Left forelimb (tissue), 1 donor: ENCODE measurements at regions not wholly inside any gene's neighbourhood (a gene's known extent, or its start where the extent isn't known, plus 50 kb on each side); places are given as distances from the start of the nearest gene placed in this dataset.

Source experiments
- DNase-seq: peaks from one replicate; pipeline ENCODE4 v3.0.0-alpha.2; 2018; ENCODE audit warnings: low spot score

DNA sequence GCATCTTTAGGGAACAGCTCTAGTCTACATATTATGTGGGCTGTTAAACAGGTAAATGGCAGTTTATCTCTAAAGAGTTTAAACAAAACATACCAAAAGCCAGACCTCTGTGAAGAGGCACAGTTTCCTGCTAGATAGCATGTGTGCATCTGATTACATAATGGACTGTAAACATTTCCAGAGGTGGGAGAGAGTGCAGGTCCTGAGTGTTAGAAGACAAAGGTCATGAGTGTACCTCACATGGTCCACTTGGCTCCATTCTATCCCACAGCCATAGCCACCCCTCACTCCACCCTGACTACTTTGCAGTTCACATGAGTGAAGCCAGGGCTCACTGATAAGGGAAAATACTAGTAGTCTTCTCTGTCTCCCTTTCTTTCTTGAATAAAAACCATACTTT lies 233.4 kb downstream of the MTX2 start:
- DNase-seq, result no peak

DNA sequence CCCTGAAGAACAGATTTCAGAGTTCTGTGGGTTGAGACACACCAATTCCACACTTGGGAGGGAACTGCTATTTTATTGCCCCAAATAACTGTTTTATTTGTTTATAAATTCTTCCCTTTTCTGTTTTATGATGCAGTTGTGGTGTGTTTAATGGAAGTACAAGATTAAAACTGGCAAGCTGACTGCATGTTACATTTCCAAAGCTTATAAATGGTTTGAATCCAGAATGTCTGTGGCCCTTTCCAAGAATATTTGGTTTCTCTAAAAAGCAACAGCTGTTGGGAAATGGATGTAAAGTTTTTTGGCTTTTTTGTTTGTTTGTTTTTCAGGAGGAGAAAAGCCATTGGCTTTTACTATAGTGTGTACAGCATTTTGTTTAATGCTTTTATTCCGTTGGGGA lies 234.5 kb downstream of the MTX2 start:
- DNase-seq, result no peak

DNA sequence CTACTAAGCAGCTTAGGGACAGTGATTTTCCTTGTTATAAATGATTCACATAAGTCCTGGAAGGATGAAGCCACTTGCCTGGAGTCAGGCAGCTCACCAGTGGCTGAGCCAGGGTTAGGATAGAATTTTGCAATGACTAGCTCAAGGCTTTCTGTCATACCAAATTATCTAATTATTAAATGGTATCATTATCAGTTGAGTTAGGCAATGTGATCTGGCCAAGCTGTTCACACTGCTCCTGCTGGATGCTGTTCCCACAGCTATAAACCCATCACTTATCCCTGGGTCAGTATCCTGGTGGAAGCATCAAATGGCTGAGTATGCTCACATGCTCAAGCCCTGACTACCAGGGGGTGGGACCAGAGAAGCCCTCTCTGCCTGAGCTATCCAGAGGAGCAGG lies 235.2 kb downstream of the MTX2 start:
- no peak for DNase-seq

DNA sequence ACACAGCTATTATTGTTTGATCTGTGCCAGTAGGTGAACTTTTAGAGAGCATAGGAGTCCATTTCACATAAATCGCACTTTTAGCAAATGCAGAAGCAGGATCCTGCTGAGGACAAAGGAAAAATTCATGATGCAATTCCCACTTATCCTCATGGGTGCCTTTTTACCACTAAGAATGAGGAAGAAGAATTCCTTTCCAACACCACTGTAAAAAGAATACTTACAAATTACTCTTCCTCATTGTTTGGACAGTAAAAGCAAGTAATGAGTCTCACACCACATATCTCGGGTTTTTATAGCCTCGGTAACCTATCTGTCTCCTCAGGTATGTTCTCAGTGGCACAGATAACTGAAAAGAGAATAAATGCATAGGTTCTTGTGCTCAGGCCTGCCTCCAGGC lies 238.5 kb downstream of the MTX2 start:
- no peak for DNase-seq

DNA sequence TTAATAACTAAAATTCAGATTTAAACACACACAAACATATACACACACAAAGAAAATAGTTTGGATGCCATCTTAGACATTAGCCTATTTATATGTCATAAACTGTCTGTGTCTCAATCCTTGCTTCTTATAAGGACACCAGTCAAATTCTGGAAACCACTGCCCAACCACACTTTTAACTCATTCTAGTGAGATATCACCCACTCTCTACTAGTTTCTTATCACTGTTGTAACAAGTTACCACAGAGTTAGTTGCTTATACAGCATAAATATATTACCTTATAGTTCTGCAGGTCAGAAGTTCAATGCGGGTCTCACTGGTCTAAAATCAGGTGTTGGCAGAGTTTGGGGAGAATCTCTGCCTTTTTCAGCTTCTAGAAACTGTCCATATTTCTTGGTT lies 239.1 kb downstream of the MTX2 start:
- DNase-seq, result no peak

DNA sequence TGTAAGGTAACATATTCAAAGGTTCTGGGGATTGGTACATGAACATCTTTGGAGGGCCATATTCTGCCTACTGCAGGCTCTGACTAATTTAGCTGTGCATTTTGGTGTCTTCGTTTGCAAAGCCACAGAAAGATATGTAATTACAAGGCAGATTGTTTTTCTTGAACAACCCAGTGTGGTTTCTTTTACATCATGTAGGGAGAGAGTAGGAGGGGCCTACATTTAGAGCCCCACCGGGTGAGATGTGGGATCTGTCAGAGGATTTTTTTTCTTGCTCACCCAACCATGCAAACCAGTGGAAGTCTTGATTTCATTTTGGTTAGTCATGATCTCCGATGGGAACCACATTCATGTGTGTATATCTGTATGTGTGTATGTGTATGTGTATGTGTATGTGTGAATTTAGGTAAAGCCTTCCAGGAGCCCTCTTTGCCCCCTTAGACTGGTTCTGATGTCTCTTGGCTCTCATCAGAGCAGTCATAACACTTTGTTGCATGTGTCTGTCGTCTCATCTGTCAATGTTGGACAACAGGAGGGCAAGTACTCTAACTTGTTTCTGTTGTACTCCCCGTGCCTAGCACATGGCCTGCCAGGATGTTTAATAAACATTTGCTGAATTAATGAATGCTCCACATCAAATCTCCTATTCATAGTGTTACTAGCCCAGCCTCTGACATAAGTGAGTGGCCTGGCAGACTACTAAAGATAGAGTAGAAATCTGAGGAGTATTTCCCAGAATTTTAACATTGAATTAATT lies 239.9 kb downstream of the MTX2 start:
- DNase-seq, result no peak

DNA sequence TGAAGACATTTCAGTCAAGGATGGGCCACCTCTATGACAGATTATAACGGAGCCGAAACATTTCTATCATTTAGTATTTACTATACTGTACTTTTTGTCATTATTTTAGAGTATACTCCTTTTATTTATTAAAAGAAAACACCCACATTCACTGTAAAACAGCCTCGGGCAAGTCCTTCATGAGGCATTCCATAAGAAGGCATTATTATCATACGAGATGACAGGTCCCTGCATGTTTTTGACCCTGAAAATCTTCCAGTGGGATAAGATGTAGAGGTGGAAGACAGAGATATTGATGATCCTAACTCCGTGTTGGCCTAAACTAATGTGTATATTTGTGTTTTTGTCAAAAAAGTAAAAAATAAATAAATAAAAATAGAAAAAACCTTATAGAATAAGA lies 245.0 kb downstream of the MTX2 start:
- no peak for DNase-seq

DNA sequence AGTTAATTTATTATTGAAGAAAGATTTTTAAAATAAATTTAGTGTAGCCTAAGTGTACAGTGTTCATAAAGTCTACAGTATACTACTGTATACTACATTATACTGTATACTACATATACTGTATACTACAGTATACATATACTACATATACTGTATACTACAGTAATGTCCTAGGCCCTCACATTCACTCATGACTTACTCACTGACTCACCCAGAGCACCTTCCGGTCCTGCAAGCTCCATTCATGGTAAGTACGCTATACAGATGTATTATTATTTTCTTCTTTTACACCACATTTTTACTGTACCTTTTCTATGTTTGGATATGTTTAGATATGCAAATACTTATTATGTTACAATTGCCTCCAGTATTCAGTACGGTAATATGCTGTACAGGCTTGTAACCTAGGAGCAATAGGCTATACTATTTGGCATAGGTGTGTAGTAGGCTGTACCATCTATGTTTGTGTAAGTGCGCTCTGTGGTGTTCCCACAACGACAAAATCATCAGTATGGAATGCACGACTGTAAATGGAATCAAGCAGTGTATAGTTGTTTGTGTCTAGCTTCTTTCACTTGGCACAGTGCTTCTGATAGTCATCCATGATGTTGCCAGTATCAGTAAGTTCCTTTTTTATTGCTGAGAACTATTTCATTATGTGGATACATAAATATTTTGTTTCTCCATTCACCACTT lies 245.7 kb downstream of the MTX2 start:
- DNase-seq, result no peak

DNA sequence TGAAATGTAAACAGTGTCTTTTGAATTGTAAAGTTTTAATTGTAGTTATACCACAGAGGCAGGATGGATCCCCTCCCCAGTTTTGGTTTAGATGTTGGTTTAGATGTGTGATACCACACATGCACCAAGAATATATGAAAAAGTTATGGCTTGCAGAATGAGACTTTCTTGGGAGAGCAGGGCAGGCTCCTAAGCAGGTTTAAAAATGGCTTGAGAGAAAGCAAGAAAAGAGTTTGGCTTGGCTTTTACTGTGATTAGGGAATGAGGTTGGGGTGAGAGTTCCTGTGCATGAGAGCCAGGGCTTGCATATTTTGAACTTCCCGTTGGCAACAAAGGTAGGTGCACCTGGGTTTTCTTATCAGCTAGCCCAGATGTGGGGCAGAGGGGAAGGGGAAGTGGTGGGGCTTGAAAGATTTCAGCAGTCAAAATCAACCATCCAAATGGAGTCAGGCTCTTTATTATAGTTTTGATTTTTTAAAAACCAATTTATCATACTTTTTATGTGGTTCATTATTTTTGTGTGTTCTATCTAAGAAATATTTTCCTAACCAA lies 246.9 kb downstream of the MTX2 start:
- no peak for DNase-seq

DNA sequence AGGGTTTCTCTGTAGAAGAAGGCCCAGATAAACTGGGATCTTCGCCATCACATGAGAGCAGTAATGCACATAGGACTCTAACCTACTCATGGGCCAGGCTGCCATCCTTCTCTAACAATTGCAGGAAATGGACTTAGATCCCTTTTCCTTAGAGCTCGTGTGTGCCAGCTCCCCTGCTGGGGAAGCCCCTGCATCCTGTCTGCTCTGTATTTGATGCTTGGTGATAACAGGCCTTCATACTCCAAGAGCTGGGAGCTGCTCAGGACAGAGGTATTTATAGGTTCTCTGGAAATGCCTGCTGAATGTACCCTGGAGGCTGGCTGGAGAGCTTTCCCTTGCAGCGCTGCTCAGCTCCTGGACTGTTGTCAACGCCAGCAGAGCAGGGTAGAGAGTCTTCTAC lies 249.6 kb downstream of the MTX2 start:
- no peak for DNase-seq

DNA sequence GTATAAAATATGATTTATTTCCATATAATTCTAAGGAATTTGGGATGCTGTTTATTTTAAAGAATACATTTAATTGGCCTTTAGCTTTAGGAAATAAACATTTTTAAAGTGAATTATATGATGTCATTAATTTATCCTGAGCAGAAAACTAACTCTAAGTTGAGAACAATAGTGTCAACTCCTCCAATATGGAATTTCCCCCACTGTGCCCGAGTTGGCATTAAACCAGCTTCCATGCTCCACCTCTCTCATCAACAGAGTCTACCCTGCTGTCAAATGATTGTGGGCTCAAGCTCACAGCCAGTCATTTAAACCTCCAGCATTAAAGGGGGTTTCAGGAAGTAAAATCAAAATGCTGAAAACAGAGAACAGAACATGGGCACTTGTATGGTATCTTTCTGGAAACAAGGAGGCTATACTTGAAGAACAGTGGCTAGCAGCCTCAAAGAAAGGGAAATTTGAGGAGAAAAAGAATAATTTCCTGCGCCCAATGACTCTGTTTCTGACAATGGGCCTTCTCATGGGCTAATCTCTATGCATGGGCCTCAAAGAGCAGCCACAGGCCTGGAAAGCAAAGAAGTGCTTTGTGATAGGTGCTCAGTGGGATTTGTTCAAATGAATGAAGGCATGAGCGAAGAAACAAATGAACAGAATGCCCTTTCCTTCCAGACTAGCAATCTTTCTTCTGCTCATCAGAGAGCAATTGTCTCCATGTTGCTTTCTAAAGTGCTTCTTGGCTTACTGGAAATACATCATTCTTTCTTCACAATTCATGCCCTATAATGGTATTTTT lies 252.8 kb downstream of the MTX2 start:
- no peak for DNase-seq

DNA sequence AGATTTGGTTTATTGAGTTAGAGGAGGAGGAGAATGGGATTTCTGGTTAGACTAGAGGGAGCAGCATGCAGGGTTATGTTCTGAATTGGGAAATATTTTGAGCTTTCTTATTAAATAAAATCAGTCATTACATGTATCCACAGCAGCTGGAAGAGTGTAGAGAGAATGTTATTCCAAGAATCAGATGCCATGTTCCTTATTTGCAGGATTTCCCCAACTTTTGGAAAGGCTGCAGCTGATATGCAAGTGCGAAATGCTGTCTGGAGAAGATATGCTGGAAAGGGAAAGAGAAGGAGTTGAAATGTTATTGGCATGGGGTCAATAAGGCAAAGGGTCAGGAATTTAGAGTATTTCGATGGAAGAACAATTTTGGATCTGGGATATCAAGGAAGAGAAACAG lies 255.8 kb downstream of the MTX2 start:
- no peak for DNase-seq

DNA sequence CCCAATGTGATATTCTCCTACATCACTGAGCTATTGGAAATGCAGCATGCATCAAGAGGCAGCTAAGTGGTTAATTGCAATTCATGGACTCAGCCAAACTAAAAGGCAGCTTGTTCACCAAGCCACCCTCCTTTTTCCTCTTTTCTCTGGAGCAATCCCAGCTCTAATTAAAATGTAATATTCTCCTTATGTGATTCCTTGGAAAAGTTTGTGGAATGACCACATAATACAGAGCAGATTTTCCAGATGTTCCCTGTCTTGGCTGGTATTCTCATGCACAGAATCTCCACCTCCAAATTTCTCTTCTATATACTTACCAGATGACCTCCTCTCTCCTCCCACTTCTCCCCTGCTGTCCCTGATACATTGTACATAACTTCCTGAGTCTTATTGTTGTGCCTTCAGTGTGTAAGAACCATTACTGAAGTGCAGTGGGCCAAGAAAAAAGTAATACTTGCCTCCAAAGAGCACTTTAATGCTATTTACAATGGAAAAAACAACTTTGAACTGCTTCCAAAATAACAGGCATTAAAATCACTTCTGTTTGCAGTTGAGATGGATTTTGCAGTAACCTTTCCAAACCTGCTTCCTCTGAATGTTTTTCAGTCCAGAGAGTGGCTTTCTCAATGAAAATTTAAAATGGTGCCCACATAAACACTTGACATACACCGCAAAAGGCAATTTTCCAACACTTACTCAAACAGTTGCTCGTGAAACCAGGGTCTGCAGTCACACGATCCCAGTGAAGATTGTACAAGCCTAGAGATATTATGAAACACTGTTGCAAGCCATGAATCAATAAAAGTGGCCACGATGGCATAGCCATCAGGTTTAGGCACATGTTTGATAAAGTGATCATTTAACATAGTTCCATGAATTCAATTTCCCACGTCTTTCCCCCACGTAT lies 258.0 kb downstream of the MTX2 start:
- no peak for DNase-seq

DNA sequence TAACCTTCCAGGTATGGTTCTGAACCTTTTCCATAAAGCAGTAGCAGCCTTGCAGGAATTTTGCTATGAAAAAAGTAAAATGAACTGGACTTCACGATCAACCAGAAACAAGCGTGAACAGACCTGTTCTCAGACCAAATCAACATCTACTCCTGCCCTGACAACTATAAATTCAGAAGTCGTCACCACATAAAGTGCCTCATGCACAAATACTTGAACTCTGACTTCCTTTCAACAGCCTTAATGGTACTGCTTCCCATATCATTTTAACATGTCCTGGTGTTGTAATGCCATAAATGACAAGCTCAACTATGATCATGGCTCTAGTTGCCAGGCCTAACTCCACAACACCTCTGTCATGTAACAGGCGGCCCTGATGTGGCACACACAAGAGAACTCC lies 262.4 kb downstream of the MTX2 start:
- no peak for DNase-seq

DNA sequence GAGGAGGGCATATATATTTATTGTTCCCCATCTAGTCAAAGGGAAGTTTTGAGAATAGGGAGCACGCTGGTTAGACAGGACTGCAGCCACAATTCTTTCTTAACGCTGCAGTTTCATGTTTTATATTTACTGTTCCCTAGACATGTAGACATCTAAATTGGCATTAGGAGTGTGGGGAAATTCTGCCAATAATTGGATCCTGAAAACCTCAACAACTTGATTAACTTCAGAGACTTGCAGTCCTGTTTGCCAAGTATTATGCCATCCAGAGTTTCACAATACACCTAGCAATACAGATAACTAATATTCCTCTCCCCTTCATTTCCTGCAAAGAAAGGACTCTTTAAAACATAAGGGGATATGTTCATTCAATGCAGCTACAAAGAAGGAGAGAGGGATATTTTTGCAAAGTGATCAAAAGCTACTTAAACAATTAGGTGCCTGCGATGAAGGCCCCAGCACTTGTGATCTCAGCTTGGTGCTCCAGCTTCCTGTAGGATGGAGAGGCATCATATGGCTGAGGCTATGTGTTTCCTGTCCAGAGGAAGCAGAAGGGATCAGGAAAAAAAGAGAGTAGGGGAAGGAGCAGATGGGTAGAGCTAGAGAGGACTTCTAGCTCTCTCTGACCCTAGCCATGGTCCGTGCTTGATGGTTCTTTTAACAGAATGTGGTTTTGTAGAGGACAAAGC lies 264.4 kb downstream of the MTX2 start:
- no peak for DNase-seq

DNA sequence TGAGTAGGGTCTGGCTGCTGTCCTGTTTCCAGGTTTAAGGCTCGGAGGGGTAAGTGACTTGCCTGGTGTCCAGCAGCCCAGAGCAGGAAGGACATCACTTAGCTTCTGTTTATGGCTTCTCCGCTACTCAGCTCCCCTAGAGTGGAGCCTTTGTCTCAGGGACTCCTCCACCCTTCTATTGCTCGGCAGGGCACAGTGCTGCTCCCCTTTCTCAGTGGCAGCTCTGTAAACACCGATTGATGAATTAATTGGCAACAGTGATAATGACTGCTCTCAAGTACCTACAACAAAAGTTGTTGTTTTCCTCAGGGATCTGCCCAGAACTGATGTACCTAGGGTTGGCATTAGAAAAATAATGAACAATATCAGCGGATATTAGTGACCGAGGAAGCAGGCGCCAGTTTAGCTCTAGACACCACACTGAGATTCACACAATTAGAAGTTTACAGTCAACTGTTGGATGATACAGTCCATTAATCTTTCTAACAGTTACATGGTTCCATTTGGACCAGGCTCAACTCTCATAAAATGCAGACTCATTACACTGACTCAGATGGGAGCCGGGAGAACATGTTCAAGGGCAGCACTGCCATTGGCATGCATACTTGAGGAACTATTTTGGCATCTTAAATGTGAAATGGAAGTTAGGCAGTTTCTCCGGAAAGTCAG lies 265.7 kb downstream of the MTX2 start:
- DNase-seq, result no peak

DNA sequence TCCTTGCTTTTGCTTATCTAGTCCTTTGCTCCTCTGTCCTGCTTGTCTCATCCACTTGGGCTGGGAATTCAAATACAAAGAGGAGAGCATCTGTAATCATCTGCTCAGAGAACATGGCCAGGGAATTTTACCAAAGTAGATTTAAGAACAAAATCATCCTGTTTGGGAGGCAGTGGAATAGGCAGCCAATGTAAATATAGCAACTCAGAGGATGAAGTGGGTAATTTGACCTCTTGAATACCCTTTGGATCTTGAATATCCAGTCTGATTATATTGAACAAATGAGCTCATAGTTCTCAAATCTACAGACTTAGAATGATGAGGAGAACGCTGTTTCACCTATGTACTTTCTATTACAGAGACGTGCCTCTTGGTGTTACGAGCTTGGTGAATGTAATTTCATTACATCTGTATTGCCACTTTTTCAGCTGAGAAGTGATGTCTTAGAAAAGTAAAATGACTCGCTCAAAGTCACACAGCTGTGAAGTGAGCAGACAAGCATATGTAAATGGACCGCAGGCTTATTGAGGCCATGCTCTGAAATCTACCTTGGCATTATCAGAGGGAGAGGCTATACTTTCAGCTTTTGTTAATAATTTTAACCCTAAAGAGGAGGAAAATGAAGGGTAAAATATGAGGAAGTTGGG lies 266.3 kb downstream of the MTX2 start:
- no peak for DNase-seq

DNA sequence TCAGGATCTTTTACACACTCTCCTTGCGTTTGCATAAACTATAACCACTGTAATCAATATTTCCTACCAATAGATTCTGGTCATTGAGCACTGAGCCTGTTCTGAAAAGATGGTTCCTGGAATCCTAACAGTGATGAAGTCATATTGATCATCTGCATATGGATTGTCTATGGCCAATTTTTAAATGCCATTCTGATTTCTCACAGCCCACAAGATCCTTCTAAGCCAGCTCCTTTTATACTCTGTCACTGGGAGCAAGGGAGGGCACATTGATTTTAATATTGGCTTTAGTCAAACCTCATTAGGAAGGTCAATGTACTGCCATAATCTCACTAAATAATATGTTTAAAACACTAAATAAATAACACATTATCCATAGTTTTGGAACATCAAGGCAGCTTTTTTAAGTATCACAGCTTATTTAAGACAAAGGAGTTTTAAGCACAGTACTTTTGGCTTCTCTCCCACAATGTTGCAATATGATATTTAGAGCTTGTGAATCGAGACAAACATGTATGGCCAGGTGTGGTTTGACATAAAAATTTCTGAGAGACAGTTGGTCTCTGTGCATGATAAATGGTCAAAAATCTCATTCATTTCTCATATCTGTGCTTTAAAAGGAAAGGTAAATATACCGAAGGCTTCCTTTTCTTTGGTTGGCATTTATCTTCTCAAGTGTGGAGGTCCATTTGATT lies 267.3 kb downstream of the MTX2 start:
- DNase-seq, result no peak

DNA sequence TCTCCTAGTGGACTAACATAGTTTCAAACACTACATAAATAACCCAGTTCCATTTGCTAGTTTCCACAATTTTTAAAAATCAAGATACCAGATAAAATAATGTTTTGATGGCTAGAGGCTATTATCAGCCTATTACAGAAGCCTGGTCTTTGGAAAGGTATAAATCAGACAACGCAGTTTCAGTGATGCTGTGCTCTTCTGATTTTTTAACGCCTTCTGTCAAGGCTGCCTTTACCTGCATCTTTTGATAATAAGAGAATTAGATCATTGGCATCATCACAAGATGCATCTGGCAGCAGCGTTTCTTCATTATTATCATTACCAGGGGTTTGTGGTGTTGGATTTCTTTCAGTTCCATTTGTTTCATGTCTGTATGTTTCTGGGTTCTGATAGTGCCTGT lies 268.7 kb downstream of the MTX2 start:
- no peak for DNase-seq
